Suprapubic skin (tissue), 4 donors: ENCODE measurements at regions not wholly inside any gene's neighbourhood (a gene's known extent, or its start where the extent isn't known, plus 50 kb on each side); places are given as distances from the start of the nearest gene placed in this dataset.

Experiments used
- CTCF ChIP-seq, 2 donors: fragments of 200-600 bp in 1 of 2; fragments of 450-650 bp in 1 of 2; sonication (generic) in 1 of 2; IDR thresholded peaks; one replicate each; pipeline ENCODE4 v1.5.1; 2016 to 2019; ENCODE audit warnings: antibody characterized with exemption in 2 of 2, mild to moderate bottlenecking in 1 of 2, moderate library complexity in 1 of 2
- EP300 ChIP-seq: sonication (generic); formaldehyde crosslinking; IDR thresholded peaks from one replicate; pipeline ENCODE4 v1.6.1; 2017; ENCODE audit warnings: antibody characterized with exemption
- POLR2A ChIP-seq, 2 donors: fragments of 450-650 bp; IDR thresholded peaks; one replicate each; pipeline ENCODE4 v1.6.1; 2017; ENCODE audit warnings: antibody characterized with exemption in 2 of 2, mild to moderate bottlenecking in 2 of 2, moderate library complexity in 2 of 2
- POLR2AphosphoS5 ChIP-seq, 3 donors: sonication (generic); formaldehyde crosslinking; IDR thresholded peaks; one replicate each; pipeline ENCODE4 v1.6.1; 2017; ENCODE audit warnings: antibody characterized with exemption in 3 of 3

DNA sequence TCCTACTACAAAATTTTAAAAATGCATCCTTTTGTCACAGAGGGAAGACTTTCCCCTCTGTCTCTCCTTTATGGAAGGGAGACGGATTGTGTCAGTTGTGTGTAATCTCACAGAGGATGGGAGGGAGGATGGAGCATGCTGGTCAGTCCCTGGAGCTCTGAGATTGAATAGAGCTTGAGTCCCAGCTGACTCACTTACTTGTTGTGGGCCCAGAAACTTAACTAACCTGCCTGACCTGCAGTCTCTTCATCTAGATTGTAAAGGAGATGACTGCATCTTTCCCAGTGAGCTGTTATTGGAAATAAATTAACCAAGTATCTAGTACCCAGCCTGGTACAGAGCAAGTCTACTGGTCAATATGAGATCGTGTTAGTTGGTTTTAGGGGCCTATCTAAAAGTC is 77.9 kb upstream of the ADO start:
- TF ChIP-seq CTCF (IDR thresholded peaks at IDR 0.05) (no peak), POLR2A (IDR thresholded peaks at IDR 0.05) (no peak), EP300 (no peak), POLR2AphosphoS5 (IDR thresholded peaks at IDR 0.05) (no peak)
